Activated B cell treated with CpG ODN at 0.5 μM for 24 hours (primary cell): ENCODE measurements at regions not wholly inside any gene's neighbourhood (a gene's known extent, or its start where the extent isn't known, plus 50 kb on each side); places are given as distances from the start of the nearest gene placed in this dataset.

ENCODE experiments used
- ATAC-seq: fragments of 200-7000 bp; cut with Tn5 transposase; one replicate; pipeline ENCODE4 v1.10.0; 2021; ENCODE audit warnings: low read depth, mild to moderate bottlenecking, moderate library complexity
- CTCF ChIA-PET: fragments of 350-600 bp; sonication (Branson Sonifier 250); formaldehyde crosslinking; loops from one replicate; lab custom pipeline; 2021; ENCODE audit warnings: antibody characterized with exemption; lab: Charles Lee
- POLR2A ChIA-PET: fragments of 350-600 bp; sonication (Branson Sonifier 250); formaldehyde crosslinking; loops from one replicate; lab custom pipeline; 2021; ENCODE audit warnings: antibody characterized with exemption; lab: Charles Lee
- DNase-seq: peaks from one replicate; pipeline ENCODE4 v3.0.0; 2022
- H3K27ac Mint-ChIP-seq: one replicate; pipeline ENCODE4 v1.8.0; 2020; ENCODE audit warnings: mixed read lengths
- H3K27me3 Mint-ChIP-seq: one replicate; pipeline ENCODE4 v1.8.0; 2021; ENCODE audit warnings: mixed read lengths
- H3K36me3 Mint-ChIP-seq: one replicate; pipeline ENCODE4 v1.8.0; 2021; ENCODE audit warnings: low read depth, mixed read lengths
- H3K4me1 Mint-ChIP-seq: one replicate; pipeline ENCODE4 v1.8.0; 2021; ENCODE audit warnings: mixed read lengths
- H3K4me3 Mint-ChIP-seq: one replicate; pipeline ENCODE4 v1.8.0; 2020; ENCODE audit warnings: mild to moderate bottlenecking, mixed read lengths
- H3K9me3 Mint-ChIP-seq: one replicate; pipeline ENCODE4 v1.8.0; 2020; ENCODE audit warnings: mixed read lengths
- CTCF ChIP-seq: fragments of 200-600 bp; IDR thresholded peaks from one replicate; pipeline ENCODE4 v1.8.0; 2022; ENCODE audit warnings: antibody characterized with exemption, mild to moderate bottlenecking
- intact Hi-C: fragments of 100-400 bp; cut with micrococcal nuclease; formaldehyde crosslinking; loops from one replicate; pipeline ENCODE4 v1.15.1; 2024

- ATAC-seq, result no peak
- Mint-ChIP-seq H3K4me3 (no peak overlapping the region), H3K9me3 (no peaks in the 10 kb centered on the region), H3K27ac (no peak overlapping the region), H3K27me3 (no peaks in the 10 kb centered on the region), H3K36me3 (no peaks in the 10 kb centered on the region), H3K4me1 (no peaks in the 10 kb centered on the region)
- POLR2A ChIA-PET, result no interaction called here
- intact Hi-C loops, result no loop called here
- TF ChIP-seq CTCF, result no peak
- no peak for DNase-seq
- CTCF ChIA-PET, result no interaction called here
Measured at GRCh38 chr1:82221721-82222120, 421.0 kb downstream of the ADGRL2 start.

- DNase-seq (no peak), ATAC-seq (no peak)
- ChIA-PET CTCF (no interaction called here), POLR2A (no interaction called here)
- Mint-ChIP-seq H3K27me3 (no peaks in the 10 kb centered on the region), H3K27ac (no peak overlapping the region), H3K9me3 (no peaks in the 10 kb centered on the region), H3K4me1 (no peaks in the 10 kb centered on the region), H3K36me3 (no peaks in the 10 kb centered on the region), H3K4me3 (no peak overlapping the region)
- TF ChIP-seq CTCF, result no peak
- intact Hi-C loops, result no loop called here
Measured at GRCh38 chr1:82220754-82221153, 420.0 kb downstream of the ADGRL2 start.

GRCh38 chr1:82219841-82220240 lies 419.1 kb downstream of the ADGRL2 start:
- no peak overlapping the region for H3K27ac Mint-ChIP-seq
- CTCF ChIA-PET, result no interaction called here
- POLR2A ChIA-PET, result no interaction called here
- intact Hi-C loops, result no loop called here
- no peaks in the 10 kb centered on the region for H3K9me3 Mint-ChIP-seq
- ATAC-seq (no peak), DNase-seq (no peak)
- no peaks in the 10 kb centered on the region for H3K27me3 Mint-ChIP-seq
- H3K36me3 Mint-ChIP-seq, result no peaks in the 10 kb centered on the region
- no peak overlapping the region for H3K4me3 Mint-ChIP-seq
- no peaks in the 10 kb centered on the region for H3K4me1 Mint-ChIP-seq
- no peak for TF ChIP-seq CTCF

- CTCF ChIA-PET, result no interaction called here
- DNase-seq (no peak), ATAC-seq (no peak)
- POLR2A ChIA-PET, result no interaction called here
- TF ChIP-seq CTCF, result no peak
- no peaks in the 10 kb centered on the region for H3K4me1 Mint-ChIP-seq
- intact Hi-C loops, result no loop called here
- H3K36me3 Mint-ChIP-seq, result no peaks in the 10 kb centered on the region
- no peaks in the 10 kb centered on the region for H3K9me3 Mint-ChIP-seq
- no peak overlapping the region for H3K4me3 Mint-ChIP-seq
- no peak overlapping the region for H3K27ac Mint-ChIP-seq
- H3K27me3 Mint-ChIP-seq, result no peaks in the 10 kb centered on the region
Measured at GRCh38 chr1:82218846-82219245, 418.1 kb downstream of the ADGRL2 start.

GRCh38 chr1:82215853-82216175 lies 415.1 kb downstream of the ADGRL2 start:
- no peak for ATAC-seq
- ChIA-PET CTCF (no interaction called here), POLR2A (no interaction called here)
- DNase-seq, result no peak
- H3K4me3 Mint-ChIP-seq, result no peak overlapping the region
- no peaks in the 10 kb centered on the region for H3K27me3 Mint-ChIP-seq
- intact Hi-C loops, result no loop called here
- no peaks in the 10 kb centered on the region for H3K36me3 Mint-ChIP-seq
- TF ChIP-seq CTCF, result no peak
- H3K4me1 Mint-ChIP-seq, result no peaks in the 10 kb centered on the region
- H3K27ac Mint-ChIP-seq, result no peak overlapping the region
- H3K9me3 Mint-ChIP-seq, result no peaks in the 10 kb centered on the region
